ENCODE measurements at regions not wholly inside any gene's neighbourhood (a gene's known extent, or its start where the extent isn't known, plus 50 kb on each side); places are given as distances from the start of the nearest gene placed in this dataset.

- Histone ChIP-seq H3K4me3 (ENCODE audit: low read length in 2 of 2) (no peak overlapping the region), H3K4me2 (ENCODE audit: insufficient read depth, low read length, poor library complexity, severe bottlenecking) (no peak overlapping the region), H2BK120ac (ENCODE audit: low read depth, low read length) (no peak overlapping the region), H3K4ac (ENCODE audit: low read length) (no peak overlapping the region), H2BK12ac (ENCODE audit: low read length) (no peak overlapping the region), H2BK15ac (ENCODE audit: low read length) (no peak overlapping the region), H3K14ac (ENCODE audit: low read length) (no peak overlapping the region), H3K18ac (ENCODE audit: low read length) (no peak overlapping the region), H3K36me3 (replicated peaks in 1 of 2; ENCODE audit: control insufficient read depth in 2 of 2, insufficient read depth in 2 of 2, low read length in 2 of 2) (no peaks in the 10 kb centered on the region), H3K23ac (ENCODE audit: low read depth, low read length, poor library complexity) (no peak overlapping the region), H4K91ac (ENCODE audit: low read depth, low read length, poor library complexity) (no peak overlapping the region), H3K27me3 (ENCODE audit: control insufficient read depth in 3 of 3, insufficient read depth in 3 of 3, low read depth in 1 of 3, low read length in 3 of 3) (no peaks in the 10 kb centered on the region), H3K4me1 (ENCODE audit: control insufficient read depth in 2 of 2, insufficient read depth in 1 of 2, low read depth in 1 of 2, low read length in 2 of 2) (no peaks in the 10 kb centered on the region), H3K9ac (ENCODE audit: low read depth, low read length, poor library complexity) (no peak overlapping the region), H4K8ac (ENCODE audit: low read depth, low read length) (no peak overlapping the region), H3K27ac (replicated peaks; ENCODE audit: low read length) (no peak overlapping the region), H2BK5ac (ENCODE audit: low read length) (no peak overlapping the region), H3K9me3 (replicated peaks in 1 of 2; ENCODE audit: control insufficient read depth in 2 of 2, insufficient read depth in 1 of 2, low read depth in 1 of 2, low read length in 2 of 2) (no peaks in the 10 kb centered on the region), H2AFZ (ENCODE audit: low read length) (no peak overlapping the region), H3K79me1 (ENCODE audit: low read depth, low read length) (no peaks in the 10 kb centered on the region), H2AK5ac (ENCODE audit: low read depth, low read length) (no peak overlapping the region)
- no CpG with 5 or more reads among the region's 2 CpGs for WGBS, 2 donors (ENCODE audit: extremely low coverage in 2 of 2, insufficient read length in 2 of 2, insufficient replicate concordance in 1 of 2)
- DNase-seq (ENCODE audit: low spot score), result no peak
Observed at GRCh38 chr9:120016231-120016630, 563.7 kb downstream of the CDK5RAP2 start.

- WGBS, 2 donors (ENCODE audit: extremely low coverage in 2 of 2, insufficient read length in 2 of 2, insufficient replicate concordance in 1 of 2), result no CpG with 5 or more reads among the region's 7 CpGs
- no peak overlapping the region for H2BK12ac ChIP-seq (ENCODE audit: low read length)
- no peak overlapping the region for H3K14ac ChIP-seq (ENCODE audit: low read length)
- no peak overlapping the region for H2BK5ac ChIP-seq (ENCODE audit: low read length)
- H2AK5ac ChIP-seq (ENCODE audit: low read depth, low read length), result no peak overlapping the region
- DNase-seq (ENCODE audit: low spot score), result no peak
- H3K27ac ChIP-seq (replicated peaks; ENCODE audit: low read length), result no peak overlapping the region
- H3K9me3 ChIP-seq (replicated peaks in 1 of 2; ENCODE audit: control insufficient read depth in 2 of 2, insufficient read depth in 1 of 2, low read depth in 1 of 2, low read length in 2 of 2), result no peaks in the 10 kb centered on the region
- H3K4me2 ChIP-seq (ENCODE audit: insufficient read depth, low read length, poor library complexity, severe bottlenecking), result no peak overlapping the region
- no peak overlapping the region for H2AFZ ChIP-seq (ENCODE audit: low read length)
- H3K9ac ChIP-seq (ENCODE audit: low read depth, low read length, poor library complexity), result no peak overlapping the region
- H3K18ac ChIP-seq (ENCODE audit: low read length), result no peak overlapping the region
- no peak overlapping the region for H4K8ac ChIP-seq (ENCODE audit: low read depth, low read length)
- no peak overlapping the region for H2BK120ac ChIP-seq (ENCODE audit: low read depth, low read length)
- H2BK15ac ChIP-seq (ENCODE audit: low read length), result no peak overlapping the region
- H3K4me3 ChIP-seq (ENCODE audit: low read length in 2 of 2), result peak overlapping the region in 1 of 2 donors; percentile 11
- H3K4ac ChIP-seq (ENCODE audit: low read length), result no peak overlapping the region
- no peaks in the 10 kb centered on the region for H3K36me3 ChIP-seq (replicated peaks in 1 of 2; ENCODE audit: control insufficient read depth in 2 of 2, insufficient read depth in 2 of 2, low read length in 2 of 2)
- no peaks in the 10 kb centered on the region for H3K79me1 ChIP-seq (ENCODE audit: low read depth, low read length)
- no peaks in the 10 kb centered on the region for H3K4me1 ChIP-seq (ENCODE audit: control insufficient read depth in 2 of 2, insufficient read depth in 1 of 2, low read depth in 1 of 2, low read length in 2 of 2)
- H4K91ac ChIP-seq (ENCODE audit: low read depth, low read length, poor library complexity), result no peak overlapping the region
- no peaks in the 10 kb centered on the region for H3K27me3 ChIP-seq (ENCODE audit: control insufficient read depth in 3 of 3, insufficient read depth in 3 of 3, low read depth in 1 of 3, low read length in 3 of 3)
- H3K23ac ChIP-seq (ENCODE audit: low read depth, low read length, poor library complexity), result no peak overlapping the region
Observed at GRCh38 chr9:120014796-120015195, 565.2 kb downstream of the CDK5RAP2 start.

- no peak overlapping the region for H3K4me3 ChIP-seq (ENCODE audit: low read length in 2 of 2)
- H3K9ac ChIP-seq (ENCODE audit: low read depth, low read length, poor library complexity), result no peak overlapping the region
- H3K79me1 ChIP-seq (ENCODE audit: low read depth, low read length), result no peaks in the 10 kb centered on the region
- H3K27me3 ChIP-seq (ENCODE audit: control insufficient read depth in 3 of 3, insufficient read depth in 3 of 3, low read depth in 1 of 3, low read length in 3 of 3), result no peaks in the 10 kb centered on the region
- H2AFZ ChIP-seq (ENCODE audit: low read length), result no peak overlapping the region
- no peak overlapping the region for H2BK15ac ChIP-seq (ENCODE audit: low read length)
- WGBS, 2 donors (ENCODE audit: extremely low coverage in 2 of 2, insufficient read length in 2 of 2, insufficient replicate concordance in 1 of 2), result no CpG with 5 or more reads among the region's 3 CpGs
- H4K91ac ChIP-seq (ENCODE audit: low read depth, low read length, poor library complexity), result no peak overlapping the region
- no peaks in the 10 kb centered on the region for H3K9me3 ChIP-seq (replicated peaks in 1 of 2; ENCODE audit: control insufficient read depth in 2 of 2, insufficient read depth in 1 of 2, low read depth in 1 of 2, low read length in 2 of 2)
- no peak overlapping the region for H2BK12ac ChIP-seq (ENCODE audit: low read length)
- no peaks in the 10 kb centered on the region for H3K36me3 ChIP-seq (replicated peaks in 1 of 2; ENCODE audit: control insufficient read depth in 2 of 2, insufficient read depth in 2 of 2, low read length in 2 of 2)
- H3K4me1 ChIP-seq (ENCODE audit: control insufficient read depth in 2 of 2, insufficient read depth in 1 of 2, low read depth in 1 of 2, low read length in 2 of 2), result peaks cover 0 to 2% of the 10 kb centered on the region in 2 donors
- no peak overlapping the region for H2AK5ac ChIP-seq (ENCODE audit: low read depth, low read length)
- no peak overlapping the region for H4K8ac ChIP-seq (ENCODE audit: low read depth, low read length)
- no peak for DNase-seq (ENCODE audit: low spot score)
- no peak overlapping the region for H2BK120ac ChIP-seq (ENCODE audit: low read depth, low read length)
- no peak overlapping the region for H2BK5ac ChIP-seq (ENCODE audit: low read length)
- no peak overlapping the region for H3K4me2 ChIP-seq (ENCODE audit: insufficient read depth, low read length, poor library complexity, severe bottlenecking)
- H3K18ac ChIP-seq (ENCODE audit: low read length), result no peak overlapping the region
- H3K14ac ChIP-seq (ENCODE audit: low read length), result no peak overlapping the region
- no peak overlapping the region for H3K27ac ChIP-seq (replicated peaks; ENCODE audit: low read length)
- no peak overlapping the region for H3K23ac ChIP-seq (ENCODE audit: low read depth, low read length, poor library complexity)
- H3K4ac ChIP-seq (ENCODE audit: low read length), result no peak overlapping the region
Observed at GRCh38 chr9:120009856-120010255, 570.1 kb downstream of the CDK5RAP2 start.

GRCh38 chr9:120001536-120001935, 578.4 kb downstream of the CDK5RAP2 start:
- Histone ChIP-seq H3K9me3 (replicated peaks in 1 of 2; ENCODE audit: control insufficient read depth in 2 of 2, insufficient read depth in 1 of 2, low read depth in 1 of 2, low read length in 2 of 2) (no peaks in the 10 kb centered on the region), H3K4me1 (ENCODE audit: control insufficient read depth in 2 of 2, insufficient read depth in 1 of 2, low read depth in 1 of 2, low read length in 2 of 2) (peaks cover 0 to 12% of the 10 kb centered on the region in 2 donors), H4K91ac (ENCODE audit: low read depth, low read length, poor library complexity) (no peak overlapping the region), H2AK5ac (ENCODE audit: low read depth, low read length) (no peak overlapping the region), H3K79me1 (ENCODE audit: low read depth, low read length) (no peaks in the 10 kb centered on the region), H2BK15ac (ENCODE audit: low read length) (no peak overlapping the region), H3K27ac (replicated peaks; ENCODE audit: low read length) (no peak overlapping the region), H3K14ac (ENCODE audit: low read length) (no peak overlapping the region), H4K8ac (ENCODE audit: low read depth, low read length) (no peak overlapping the region), H3K23ac (ENCODE audit: low read depth, low read length, poor library complexity) (no peak overlapping the region), H3K36me3 (replicated peaks in 1 of 2; ENCODE audit: control insufficient read depth in 2 of 2, insufficient read depth in 2 of 2, low read length in 2 of 2) (no peaks in the 10 kb centered on the region), H3K4me2 (ENCODE audit: insufficient read depth, low read length, poor library complexity, severe bottlenecking) (no peak overlapping the region), H3K27me3 (ENCODE audit: control insufficient read depth in 3 of 3, insufficient read depth in 3 of 3, low read depth in 1 of 3, low read length in 3 of 3) (no peaks in the 10 kb centered on the region), H2BK5ac (ENCODE audit: low read length) (no peak overlapping the region), H3K4me3 (ENCODE audit: low read length in 2 of 2) (no peak overlapping the region), H3K18ac (ENCODE audit: low read length) (no peak overlapping the region), H2BK12ac (ENCODE audit: low read length) (no peak overlapping the region), H3K9ac (ENCODE audit: low read depth, low read length, poor library complexity) (no peak overlapping the region), H2BK120ac (ENCODE audit: low read depth, low read length) (no peak overlapping the region), H2AFZ (ENCODE audit: low read length) (no peak overlapping the region), H3K4ac (ENCODE audit: low read length) (no peak overlapping the region)
- no CpG with 5 or more reads among the region's 7 CpGs for WGBS, 2 donors (ENCODE audit: extremely low coverage in 2 of 2, insufficient read length in 2 of 2, insufficient replicate concordance in 1 of 2)
- no peak for DNase-seq (ENCODE audit: low spot score)

Data from neuronal stem cell (in vitro differentiated cells).